ENCODE measurements at regions not wholly inside any gene's neighbourhood (a gene's known extent, or its start where the extent isn't known, plus 50 kb on each side); places are given as distances from the start of the nearest gene placed in this dataset.

DNA sequence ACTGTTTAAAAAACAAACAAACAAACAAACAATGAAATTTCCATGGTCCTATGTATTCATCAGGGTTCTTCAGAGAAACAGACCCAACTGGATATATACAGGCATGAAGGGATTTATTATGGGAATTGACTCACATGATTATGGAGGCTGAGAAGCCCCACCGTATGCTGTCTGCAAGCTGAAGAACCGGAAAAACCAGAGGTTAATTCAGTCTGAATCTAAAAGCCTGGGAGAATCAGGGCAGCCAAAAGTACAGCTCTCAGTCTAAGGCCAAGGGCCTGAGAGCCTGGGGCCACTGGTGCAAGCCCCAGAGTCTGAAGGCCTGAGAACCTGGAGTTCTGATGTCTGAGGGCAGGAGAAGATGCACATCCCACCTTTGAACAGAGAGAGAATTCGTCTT is 163.5 kb downstream of the MDFIC start:
- H2AK5ac ChIP-seq (ENCODE audit: low read depth, low read length) = no peak overlapping the region
- DNase-seq (ENCODE audit: low read depth in 1 of 2, low spot score in 2 of 2) (no peak), FAIRE-seq (no peak)
- no peak overlapping the region for H3K9ac ChIP-seq (replicated peaks in 1 of 4; ENCODE audit: extremely low read depth in 1 of 4, low read depth in 3 of 4, low read length in 3 of 4)
- H4K91ac ChIP-seq (replicated peaks; ENCODE audit: insufficient read length, low read length) = no peak overlapping the region
- no peak overlapping the region for H2AFZ ChIP-seq (ENCODE audit: low read length)
- no peaks in the 10 kb centered on the region for H3K4me1 ChIP-seq (replicated peaks in 1 of 4; ENCODE audit: control insufficient read depth in 3 of 4, insufficient read depth in 4 of 4, low read length in 3 of 4)
- H3K79me2 ChIP-seq (ENCODE audit: control insufficient read depth in 1 of 2, insufficient read depth in 2 of 2, low read length in 2 of 2) = no peaks in the 10 kb centered on the region
- H3K4me2 ChIP-seq (ENCODE audit: insufficient read depth in 1 of 2, low read depth in 2 of 2, low read length in 2 of 2) = no peak overlapping the region
- H3K23me2 ChIP-seq (ENCODE audit: low read depth, low read length) = no peaks in the 10 kb centered on the region
- H4K20me1 ChIP-seq (replicated peaks in 1 of 2; ENCODE audit: control insufficient read depth in 1 of 2, insufficient read depth in 2 of 2, low read length in 2 of 2) = no peaks in the 10 kb centered on the region
- no peak overlapping the region for H3K4me3 ChIP-seq (ENCODE audit: extremely low read depth in 1 of 4, insufficient read depth in 2 of 4, low read depth in 3 of 4, low read length in 4 of 4)
- no peak overlapping the region for H2BK15ac ChIP-seq (ENCODE audit: low read length)
- no peak overlapping the region for H4K5ac ChIP-seq (ENCODE audit: insufficient read length, low read depth, low read length)
- H2BK120ac ChIP-seq (replicated peaks; ENCODE audit: low read depth, low read length) = no peak overlapping the region
- no peak overlapping the region for H3K23ac ChIP-seq (ENCODE audit: insufficient read length)
- no peak overlapping the region for H3K27ac ChIP-seq (ENCODE audit: low read depth, low read length)
- H3K9me3 ChIP-seq (ENCODE audit: insufficient read depth in 2 of 2, low read depth in 1 of 2, low read length in 1 of 2) = no peaks in the 10 kb centered on the region; a peak in 1 of 4 replicates
- H3K79me1 ChIP-seq (ENCODE audit: low read depth, low read length) = no peaks in the 10 kb centered on the region
- no peak overlapping the region for H4K8ac ChIP-seq (ENCODE audit: extremely low read depth, insufficient read depth, low read length)
- no peak overlapping the region for H3K18ac ChIP-seq (ENCODE audit: extremely low read depth, low read length)
- H2BK20ac ChIP-seq (ENCODE audit: low read length) = no peak overlapping the region
- H3K4ac ChIP-seq (replicated peaks; ENCODE audit: insufficient read length, low read depth, low read length) = no peak overlapping the region
- CTCF ChIA-PET (ENCODE audit: partially characterized antibody) = no interaction called here
- H2BK12ac ChIP-seq (ENCODE audit: low read depth, low read length) = no peak overlapping the region
- H3K56ac ChIP-seq (replicated peaks; ENCODE audit: insufficient read length, low read depth, low read length) = no peak overlapping the region
- no peaks in the 10 kb centered on the region for H3K27me3 ChIP-seq (replicated peaks in 1 of 4; ENCODE audit: control insufficient read depth in 3 of 4, extremely low read depth in 1 of 4, insufficient read depth in 3 of 4, low read length in 3 of 4)
- no peaks in the 10 kb centered on the region for H3K36me3 ChIP-seq (ENCODE audit: control insufficient read depth in 2 of 4, insufficient read depth in 4 of 4, low read length in 3 of 4)
- WGBS, 2 experiments (ENCODE audit: extremely low coverage in 1 of 2, insufficient coverage in 1 of 2, insufficient read length in 1 of 2, insufficient replicate concordance in 2 of 2, low coverage in 1 of 2, low lambda C conversion rate in 2 of 2, missing lambda C conversion rate in 1 of 2) = 79% methylated on average over 3 of the region's 3 CpGs; no CpG with 5 or more reads in 1 of the 2 experiments
- H3K14ac ChIP-seq (ENCODE audit: insufficient read length) = no peak overlapping the region
- no peak overlapping the region for H2BK5ac ChIP-seq (ENCODE audit: low read depth, low read length)
- POLR2A ChIA-PET (ENCODE audit: partially characterized antibody) = no interaction called here
- TF ChIP-seq E2F6 (IDR thresholded peaks at IDR 0.05) = no peak
- no peak for TF ChIP-seq TAF7 (optimal IDR thresholded peaks at IDR 0.05; ENCODE audit: borderline replicate concordance, low read depth, low read length)
